ENCODE measurements at regions not wholly inside any gene's neighbourhood (a gene's known extent, or its start where the extent isn't known, plus 50 kb on each side); places are given as distances from the start of the nearest gene placed in this dataset.

DNA sequence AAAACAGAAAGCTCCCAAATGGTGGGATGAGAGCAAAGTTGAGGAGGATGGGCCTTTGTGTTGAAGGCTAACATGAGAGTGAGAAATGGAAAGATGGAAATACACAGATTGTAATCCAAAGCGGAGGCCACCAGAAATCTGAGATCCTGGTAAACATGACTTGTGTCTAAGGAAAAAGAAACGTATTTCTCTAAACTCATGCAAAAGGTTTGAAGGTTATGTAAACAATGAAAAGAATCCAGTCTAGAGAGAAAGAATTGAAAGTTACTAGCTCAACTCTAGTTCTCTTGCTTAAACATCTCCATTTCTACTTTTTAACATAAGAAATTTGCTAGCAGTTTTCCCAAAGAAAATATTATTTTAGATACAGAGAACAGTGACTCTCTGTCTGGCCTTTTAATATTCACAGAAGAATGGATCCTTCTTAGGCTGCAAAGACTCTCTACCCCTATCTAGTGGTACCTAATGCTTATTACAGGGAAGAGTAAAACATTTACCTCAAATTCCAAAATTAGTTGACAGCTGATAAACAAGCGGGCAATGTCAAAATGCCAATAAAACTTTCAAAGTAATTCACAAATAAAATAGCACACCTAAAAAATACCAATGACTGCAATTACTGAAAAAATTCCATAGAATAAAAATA lies 75.8 kb upstream of the SOX5 start:
- H3K36me3 ChIP-seq (ENCODE audit: control insufficient read depth in 2 of 2, extremely low read depth in 1 of 2, insufficient read depth in 2 of 2, low read length in 2 of 2), result no peaks in the 10 kb centered on the region
- H3K4me2 ChIP-seq (ENCODE audit: insufficient read depth, low read length), result peak overlapping the region; percentile 51
- no peaks in the 10 kb centered on the region for H3K4me1 ChIP-seq (ENCODE audit: control insufficient read depth, extremely low read depth, insufficient read depth, low read length)
- POLR2A ChIA-PET, result no interaction called here
- H3K9ac ChIP-seq (replicated peaks; ENCODE audit: extremely low read depth, insufficient read depth, low read length), result no peak overlapping the region
- dilution Hi-C loops (cut with MboI; ENCODE audit: extremely low pct_ligation_motif_present, low sequenced_read_pairs) (no loop called here), intact Hi-C loops (cut with micrococcal nuclease) (loop anchor here (5.0 kb wide), 1 partner anchor 818 kb away; no protein-coding TSS in a partner anchor)
- H2AFZ ChIP-seq (ENCODE audit: low read depth, low read length), result no peak overlapping the region
- no peak for DNase-seq (ENCODE audit: low read depth, low spot score)
- H3K27ac ChIP-seq (ENCODE audit: insufficient read depth, low read depth, low read length), result no peak overlapping the region
- CTCF ChIA-PET, result interaction anchor here (0.5 to 2.5 kb wide), 6 partner anchors 9 to 1169 kb away, joined by 3 to 10 read pairs (median 5); no protein-coding TSS in a partner anchor
- no peaks in the 10 kb centered on the region for H3K9me3 ChIP-seq (replicated peaks; ENCODE audit: control insufficient read depth, insufficient read depth, low read length)
- H3K27me3 ChIP-seq (ENCODE audit: control insufficient read depth in 2 of 2, insufficient read depth in 2 of 2, low read length in 2 of 2), result peaks cover 7 to 12% of the 10 kb centered on the region in 2 experiments
- BruUV-seq (replicated peaks), result no TSS peak
- no peak for TF ChIP-seq MYC (IDR thresholded peaks at IDR 0.05; ENCODE audit: low read depth, low read length)
- TF ChIP-seq, protein P1, sequence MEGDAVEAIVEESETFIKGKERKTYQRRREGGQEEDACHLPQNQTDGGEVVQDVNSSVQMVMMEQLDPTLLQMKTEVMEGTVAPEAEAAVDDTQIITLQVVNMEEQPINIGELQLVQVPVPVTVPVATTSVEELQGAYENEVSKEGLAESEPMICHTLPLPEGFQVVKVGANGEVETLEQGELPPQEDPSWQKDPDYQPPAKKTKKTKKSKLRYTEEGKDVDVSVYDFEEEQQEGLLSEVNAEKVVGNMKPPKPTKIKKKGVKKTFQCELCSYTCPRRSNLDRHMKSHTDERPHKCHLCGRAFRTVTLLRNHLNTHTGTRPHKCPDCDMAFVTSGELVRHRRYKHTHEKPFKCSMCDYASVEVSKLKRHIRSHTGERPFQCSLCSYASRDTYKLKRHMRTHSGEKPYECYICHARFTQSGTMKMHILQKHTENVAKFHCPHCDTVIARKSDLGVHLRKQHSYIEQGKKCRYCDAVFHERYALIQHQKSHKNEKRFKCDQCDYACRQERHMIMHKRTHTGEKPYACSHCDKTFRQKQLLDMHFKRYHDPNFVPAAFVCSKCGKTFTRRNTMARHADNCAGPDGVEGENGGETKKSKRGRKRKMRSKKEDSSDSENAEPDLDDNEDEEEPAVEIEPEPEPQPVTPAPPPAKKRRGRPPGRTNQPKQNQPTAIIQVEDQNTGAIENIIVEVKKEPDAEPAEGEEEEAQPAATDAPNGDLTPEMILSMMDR (IDR thresholded peaks at IDR 0.05; ENCODE audit: extremely low read depth in 1 of 2, insufficient read depth in 1 of 2, low read depth in 1 of 2, low read length in 2 of 2), result peak; percentile 21 to 40
- H3K79me2 ChIP-seq (ENCODE audit: control insufficient read depth, insufficient read depth, low read length), result no peaks in the 10 kb centered on the region
- H3K9me1 ChIP-seq (replicated peaks; ENCODE audit: control insufficient read depth, extremely low read depth, insufficient read depth, low read length), result no peaks in the 10 kb centered on the region
- no peak for FAIRE-seq
- H4K20me1 ChIP-seq (replicated peaks; ENCODE audit: control insufficient read depth, extremely low read depth, insufficient read depth, low read length), result no peaks in the 10 kb centered on the region
- no peak overlapping the region for H3K4me3 ChIP-seq (replicated peaks in 1 of 3; ENCODE audit: insufficient read depth in 1 of 3, low read depth in 1 of 3, low read length in 3 of 3)

DNA sequence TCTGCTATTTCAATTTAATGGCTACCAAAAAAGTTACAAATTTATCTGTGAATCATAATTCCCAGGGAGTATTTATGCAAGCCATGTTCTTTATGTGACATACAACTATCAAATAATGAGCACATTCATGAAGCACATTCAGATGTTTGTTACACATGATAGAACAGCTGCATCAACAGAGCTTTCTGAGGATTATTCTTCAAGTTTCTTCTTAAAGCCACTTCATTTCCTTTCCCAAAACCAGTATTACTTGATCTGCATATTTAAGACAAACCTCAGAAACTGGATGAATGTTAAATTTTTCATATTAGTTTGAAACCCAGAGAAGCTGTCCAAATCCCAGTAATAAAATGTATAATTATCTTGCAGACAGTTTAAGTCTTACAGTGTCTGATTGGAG lies 73.6 kb upstream of the SOX5 start:
- no peaks in the 10 kb centered on the region for H3K79me2 ChIP-seq (ENCODE audit: control insufficient read depth, insufficient read depth, low read length)
- H4K20me1 ChIP-seq (replicated peaks; ENCODE audit: control insufficient read depth, extremely low read depth, insufficient read depth, low read length), result no peaks in the 10 kb centered on the region
- no peak overlapping the region for H3K27ac ChIP-seq (ENCODE audit: insufficient read depth, low read depth, low read length)
- dilution Hi-C loops (cut with MboI; ENCODE audit: extremely low pct_ligation_motif_present, low sequenced_read_pairs) (no loop called here), intact Hi-C loops (cut with micrococcal nuclease) (no loop called here)
- H3K27me3 ChIP-seq (ENCODE audit: control insufficient read depth in 2 of 2, insufficient read depth in 2 of 2, low read length in 2 of 2), result peaks cover 7 to 17% of the 10 kb centered on the region in 2 experiments
- FAIRE-seq (no peak), DNase-seq (ENCODE audit: low read depth, low spot score) (no peak)
- no peaks in the 10 kb centered on the region for H3K36me3 ChIP-seq (ENCODE audit: control insufficient read depth in 2 of 2, extremely low read depth in 1 of 2, insufficient read depth in 2 of 2, low read length in 2 of 2)
- H3K9ac ChIP-seq (replicated peaks; ENCODE audit: extremely low read depth, insufficient read depth, low read length), result no peak overlapping the region
- H3K4me2 ChIP-seq (ENCODE audit: insufficient read depth, low read length), result no peak overlapping the region
- no peak overlapping the region for H2AFZ ChIP-seq (ENCODE audit: low read depth, low read length)
- no peaks in the 10 kb centered on the region for H3K9me1 ChIP-seq (replicated peaks; ENCODE audit: control insufficient read depth, extremely low read depth, insufficient read depth, low read length)
- no peak overlapping the region for H3K4me3 ChIP-seq (replicated peaks in 1 of 3; ENCODE audit: insufficient read depth in 1 of 3, low read depth in 1 of 3, low read length in 3 of 3)
- ChIA-PET POLR2A (no interaction called here), CTCF (no interaction called here)
- H3K9me3 ChIP-seq (replicated peaks; ENCODE audit: control insufficient read depth, insufficient read depth, low read length), result no peaks in the 10 kb centered on the region
- BruUV-seq (replicated peaks), result no TSS peak
- TF ChIP-seq, protein P2, sequence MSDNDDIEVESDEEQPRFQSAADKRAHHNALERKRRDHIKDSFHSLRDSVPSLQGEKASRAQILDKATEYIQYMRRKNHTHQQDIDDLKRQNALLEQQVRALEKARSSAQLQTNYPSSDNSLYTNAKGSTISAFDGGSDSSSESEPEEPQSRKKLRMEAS (IDR thresholded peaks at IDR 0.05; ENCODE audit: insufficient read depth, insufficient read length), result no peak
- TF ChIP-seq GATA2 (IDR thresholded peaks at IDR 0.05; ENCODE audit: insufficient read depth, insufficient read length, low read depth, low read length) (no peak), MYC (IDR thresholded peaks at IDR 0.05; ENCODE audit: low read depth, low read length) (no peak), POLR2A (IDR thresholded peaks at IDR 0.05; ENCODE audit: low read depth, low read length) (no peak), FOS (IDR thresholded peaks at IDR 0.05; ENCODE audit: borderline replicate concordance, insufficient read depth, low read length) (no peak), EZH2 (IDR thresholded peaks at IDR 0.05; ENCODE audit: borderline replicate concordance, low read depth, low read length, severe bottlenecking) (no peak), POLR2AphosphoS5 (IDR thresholded peaks at IDR 0.05; ENCODE audit: insufficient read depth, low read depth, low read length) (no peak), JUN (IDR thresholded peaks at IDR 0.05; ENCODE audit: borderline replicate concordance, insufficient read depth, insufficient read length, low read depth) (no peak)
- TF ChIP-seq, protein P1 (IDR thresholded peaks at IDR 0.05; ENCODE audit: extremely low read depth in 1 of 2, insufficient read depth in 1 of 2, low read depth in 1 of 2, low read length in 2 of 2), result no peak
- no peaks in the 10 kb centered on the region for H3K4me1 ChIP-seq (ENCODE audit: control insufficient read depth, extremely low read depth, insufficient read depth, low read length)
